ELR (cell line): ENCODE measurements at regions not wholly inside any gene's neighbourhood (a gene's known extent, or its start where the extent isn't known, plus 50 kb on each side); places are given as distances from the start of the nearest gene placed in this dataset.

Experiments used
- DNase-seq: peaks from one replicate; pipeline ENCODE4 v3.0.0-alpha.2; 2015; ENCODE audit warnings: low read depth

- no peak for DNase-seq
Measured at GRCh38 chr18:24736662-24737330, 276.4 kb downstream of the HRH4 start.

GRCh38 chr18:24740829-24741228 lies 280.4 kb downstream of the HRH4 start:
- DNase-seq: no peak

- no peak for DNase-seq
Measured at GRCh38 chr18:24741321-24741720, 280.9 kb downstream of the HRH4 start.

- DNase-seq: no peak
Measured at GRCh38 chr18:24741965-24742724, 281.7 kb downstream of the HRH4 start.

GRCh38 chr18:24754583-24755253 lies 294.3 kb downstream of the HRH4 start:
- DNase-seq: no peak

- no peak for DNase-seq
Measured at GRCh38 chr18:24756385-24756784, 295.9 kb downstream of the HRH4 start.

- no peak for DNase-seq
Measured at GRCh38 chr18:24757134-24757533, 296.7 kb downstream of the HRH4 start.

- no peak for DNase-seq
Measured at GRCh38 chr18:24761765-24762164, 301.3 kb downstream of the HRH4 start.

- DNase-seq: no peak
Measured at GRCh38 chr18:24762511-24762910, 302.1 kb downstream of the HRH4 start.

- no peak for DNase-seq
Measured at GRCh38 chr18:24763765-24764513, 303.5 kb downstream of the HRH4 start.

- no peak for DNase-seq
Measured at GRCh38 chr18:24764766-24765165, 304.3 kb downstream of the HRH4 start.

GRCh38 chr18:24766376-24766775 lies 305.9 kb downstream of the HRH4 start:
- no peak for DNase-seq

GRCh38 chr18:24770311-24771024 lies 310.0 kb downstream of the HRH4 start:
- no peak for DNase-seq

- no peak for DNase-seq
Measured at GRCh38 chr18:24771300-24771699, 310.9 kb downstream of the HRH4 start.

GRCh38 chr18:24773101-24773500 lies 312.7 kb downstream of the HRH4 start:
- no peak for DNase-seq

- no peak for DNase-seq
Measured at GRCh38 chr18:24776019-24776418, 315.6 kb downstream of the HRH4 start.

- no peak for DNase-seq
Measured at GRCh38 chr18:24778810-24779418, 318.5 kb downstream of the HRH4 start.

- no peak for DNase-seq
Measured at GRCh38 chr18:24782566-24782965, 322.1 kb downstream of the HRH4 start.

GRCh38 chr18:24785019-24785418 lies 324.6 kb downstream of the HRH4 start:
- DNase-seq: no peak

GRCh38 chr18:24786027-24786426 lies 325.6 kb downstream of the HRH4 start:
- no peak for DNase-seq

- DNase-seq: no peak
Measured at GRCh38 chr18:24790347-24790746, 329.9 kb downstream of the HRH4 start.
